Natural killer cell (primary cell): ENCODE measurements at regions not wholly inside any gene's neighbourhood (a gene's known extent, or its start where the extent isn't known, plus 50 kb on each side); places are given as distances from the start of the nearest gene placed in this dataset.

ENCODE experiments used
- ATAC-seq, 3 donors: fragments of 150-1000 bp in 2 of 3; fragments of 200-7000 bp in 1 of 3; cut with Tn5 transposase; 1 replicate in 1 of 3; 2 replicates in 2 of 3; pipeline ENCODE4 v1.10.0; 2021; ENCODE audit warnings: mild to moderate bottlenecking in 2 of 3, moderate library complexity in 2 of 3
- DNase-seq, 2 donors: peaks; one replicate each; pipeline versions ENCODE4 v3.0.0 to v3.0.0-alpha.2; 2013 to 2021; ENCODE audit warnings: mixed read lengths in 1 of 2
- H3K27ac ChIP-seq: one replicate; pipeline ENCODE4 v1.5.1; 2013; ENCODE audit warnings: mild to moderate bottlenecking, low read length
- H3K27me3 ChIP-seq: one replicate; pipeline ENCODE4 v1.6.1; 2013; ENCODE audit warnings: low read length; ENCODE audit not compliant: control insufficient read depth, insufficient read depth
- H3K36me3 ChIP-seq: one replicate; pipeline ENCODE4 v1.6.1; 2013; ENCODE audit warnings: low read length; ENCODE audit not compliant: control insufficient read depth, insufficient read depth
- H3K4me1 ChIP-seq: one replicate; pipeline ENCODE4 v1.6.1; 2013; ENCODE audit warnings: low read length; ENCODE audit not compliant: control insufficient read depth, insufficient read depth
- H3K4me3 ChIP-seq: one replicate; pipeline ENCODE4 v1.5.1; 2013; ENCODE audit warnings: low read length
- H3K9me3 ChIP-seq: one replicate; pipeline ENCODE4 v1.6.1; 2013; ENCODE audit warnings: low read length; ENCODE audit not compliant: control insufficient read depth, insufficient read depth
- H3K27ac Mint-ChIP-seq, 2 donors: one replicate each; pipeline ENCODE4 v1.8.0; 2022; ENCODE audit warnings: mild to moderate bottlenecking in 2 of 2, mixed read lengths in 2 of 2, moderate library complexity in 1 of 2
- H3K27me3 Mint-ChIP-seq, 2 donors: one replicate each; pipeline ENCODE4 v1.8.0; 2022; ENCODE audit warnings: low read depth in 2 of 2, mixed read lengths in 2 of 2
- H3K36me3 Mint-ChIP-seq: one replicate; pipeline ENCODE4 v1.8.0; 2022; ENCODE audit warnings: mixed read lengths
- H3K4me1 Mint-ChIP-seq, 2 donors: one replicate each; pipeline ENCODE4 v1.8.0; 2022; ENCODE audit warnings: mixed read lengths in 2 of 2
- H3K4me3 Mint-ChIP-seq: one replicate; pipeline ENCODE4 v1.8.0; 2022; ENCODE audit warnings: mild to moderate bottlenecking, moderate library complexity, mixed read lengths
- H3K9me3 Mint-ChIP-seq, 2 donors: one replicate each; pipeline ENCODE4 v1.8.0; 2022; ENCODE audit warnings: mixed read lengths in 2 of 2
- CTCF ChIP-seq: fragments of 200-600 bp; IDR thresholded peaks from one replicate; pipeline ENCODE4 v1.8.0; 2022; ENCODE audit warnings: antibody characterized with exemption
- WGBS: methylation state at CpG from one replicate; pipeline ENCODE4 v1.1.7; 2013; ENCODE audit warnings: missing lambda C conversion rate; ENCODE audit not compliant: insufficient coverage; 5-methylcytosine and 5-hydroxymethylcytosine counted together
- intact Hi-C: fragments of 100-400 bp; cut with micrococcal nuclease; formaldehyde crosslinking; loops from one replicate; pipeline ENCODE4 v1.14.2; 2022

GRCh38 chr5:34524123-34524522 is 132.0 kb upstream of the RAI14 start:
- no peaks in the 10 kb centered on the region for H3K36me3 ChIP-seq
- H3K9me3 ChIP-seq = no peaks in the 10 kb centered on the region
- DNase-seq (no peak), ATAC-seq (no peak)
- H3K4me1 Mint-ChIP-seq = peaks cover 11 to 15% of the 10 kb centered on the region in 2 donors
- no peak overlapping the region for H3K27ac ChIP-seq
- H3K27me3 ChIP-seq = no peaks in the 10 kb centered on the region
- H3K9me3 Mint-ChIP-seq = no peaks in the 10 kb centered on the region
- H3K36me3 Mint-ChIP-seq = no peaks in the 10 kb centered on the region
- TF ChIP-seq CTCF = no peak
- no peaks in the 10 kb centered on the region for H3K4me1 ChIP-seq
- H3K27me3 Mint-ChIP-seq = no peaks in the 10 kb centered on the region
- no peak overlapping the region for H3K4me3 Mint-ChIP-seq
- no peak overlapping the region for H3K4me3 ChIP-seq
- WGBS = 93% methylated on average over 1 of the region's 1 CpG
- peak overlapping the region in 1 of 2 donors; percentile 70 for H3K27ac Mint-ChIP-seq
- intact Hi-C loops = loop anchor here (5.0 kb wide), 1 partner anchor 37 kb away; no protein-coding TSS in a partner anchor

GRCh38 chr5:34525761-34526160 is 130.4 kb upstream of the RAI14 start:
- H3K36me3 Mint-ChIP-seq = no peaks in the 10 kb centered on the region
- H3K9me3 Mint-ChIP-seq = no peaks in the 10 kb centered on the region
- peaks cover 11 to 15% of the 10 kb centered on the region in 2 donors for H3K4me1 Mint-ChIP-seq
- ATAC-seq (no peak), DNase-seq (no peak)
- TF ChIP-seq CTCF = no peak
- H3K27me3 Mint-ChIP-seq = no peaks in the 10 kb centered on the region
- Histone ChIP-seq H3K27ac (no peak overlapping the region), H3K4me3 (no peak overlapping the region), H3K36me3 (no peaks in the 10 kb centered on the region), H3K4me1 (no peaks in the 10 kb centered on the region), H3K9me3 (no peaks in the 10 kb centered on the region), H3K27me3 (no peaks in the 10 kb centered on the region)
- no peak overlapping the region for H3K27ac Mint-ChIP-seq
- WGBS = 86% methylated on average over 6 of the region's 6 CpGs
- intact Hi-C loops = no loop called here
- no peak overlapping the region for H3K4me3 Mint-ChIP-seq

- peaks cover 11 to 15% of the 10 kb centered on the region in 2 donors for H3K4me1 Mint-ChIP-seq
- no peaks in the 10 kb centered on the region for H3K27me3 ChIP-seq
Observed at GRCh38 chr5:34526682-34527305, 129.3 kb upstream of the RAI14 start.

More at GRCh38 chr5:34526682-34527305, 129.3 kb upstream of the RAI14 start:
- Mint-ChIP-seq H3K27ac (no peak overlapping the region), H3K9me3 (no peaks in the 10 kb centered on the region), H3K36me3 (no peaks in the 10 kb centered on the region), H3K27me3 (no peaks in the 10 kb centered on the region), H3K4me3 (no peak overlapping the region)
- WGBS = 11% methylated on average over 3 of the region's 3 CpGs
- H3K27ac ChIP-seq = no peak overlapping the region
- no peak for ATAC-seq
- H3K4me1 ChIP-seq = no peaks in the 10 kb centered on the region
- H3K36me3 ChIP-seq = no peaks in the 10 kb centered on the region
- intact Hi-C loops = no loop called here
- no peaks in the 10 kb centered on the region for H3K9me3 ChIP-seq
- no peak overlapping the region for H3K4me3 ChIP-seq
- no peak for TF ChIP-seq CTCF
- no peak for DNase-seq
